ENCODE measurements at regions not wholly inside any gene's neighbourhood (a gene's known extent, or its start where the extent isn't known, plus 50 kb on each side); places are given as distances from the start of the nearest gene placed in this dataset.
"Not testable (repeated sequence)": the region's sequence is repeated elsewhere in the genome, so short reads cannot be mapped to it uniquely, and the experiment has no call there.

DNA sequence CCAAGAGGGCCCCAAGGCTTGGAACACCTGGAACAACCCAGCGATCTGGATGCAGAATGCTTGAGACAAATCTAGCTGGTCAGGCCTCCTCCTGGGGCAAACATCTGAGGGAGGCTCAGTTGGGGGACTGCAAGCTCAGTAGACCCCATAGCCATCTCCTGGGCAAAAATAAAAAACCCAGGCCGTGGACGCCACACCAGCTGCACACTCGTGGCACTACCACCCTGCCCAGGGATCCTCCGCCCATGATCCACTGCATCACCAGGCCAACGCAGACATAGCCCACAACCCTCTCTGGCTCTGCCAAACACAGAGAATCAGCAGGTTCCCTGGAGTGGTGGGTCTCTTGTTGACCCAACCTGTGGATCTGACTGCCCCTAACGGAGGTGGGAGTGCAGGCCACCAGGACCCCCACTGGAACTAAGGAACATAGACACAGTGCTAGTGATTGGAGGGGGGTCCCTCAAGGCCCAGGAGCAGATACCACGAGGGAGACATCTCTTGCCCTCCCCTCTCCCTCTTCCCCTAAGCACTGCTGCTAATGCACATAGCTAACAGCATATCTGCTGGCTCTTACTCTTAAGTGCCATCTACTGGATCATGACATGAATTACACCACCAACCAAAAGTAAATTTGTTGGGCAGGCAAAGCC lies 147.2 kb downstream of the CHD1L start:
- peak; percentile 52 for DNase-seq (ENCODE audit: low read depth)
- H3K4me3 ChIP-seq (ENCODE audit: low read length): no peak overlapping the region
- TF ChIP-seq, protein P1, sequence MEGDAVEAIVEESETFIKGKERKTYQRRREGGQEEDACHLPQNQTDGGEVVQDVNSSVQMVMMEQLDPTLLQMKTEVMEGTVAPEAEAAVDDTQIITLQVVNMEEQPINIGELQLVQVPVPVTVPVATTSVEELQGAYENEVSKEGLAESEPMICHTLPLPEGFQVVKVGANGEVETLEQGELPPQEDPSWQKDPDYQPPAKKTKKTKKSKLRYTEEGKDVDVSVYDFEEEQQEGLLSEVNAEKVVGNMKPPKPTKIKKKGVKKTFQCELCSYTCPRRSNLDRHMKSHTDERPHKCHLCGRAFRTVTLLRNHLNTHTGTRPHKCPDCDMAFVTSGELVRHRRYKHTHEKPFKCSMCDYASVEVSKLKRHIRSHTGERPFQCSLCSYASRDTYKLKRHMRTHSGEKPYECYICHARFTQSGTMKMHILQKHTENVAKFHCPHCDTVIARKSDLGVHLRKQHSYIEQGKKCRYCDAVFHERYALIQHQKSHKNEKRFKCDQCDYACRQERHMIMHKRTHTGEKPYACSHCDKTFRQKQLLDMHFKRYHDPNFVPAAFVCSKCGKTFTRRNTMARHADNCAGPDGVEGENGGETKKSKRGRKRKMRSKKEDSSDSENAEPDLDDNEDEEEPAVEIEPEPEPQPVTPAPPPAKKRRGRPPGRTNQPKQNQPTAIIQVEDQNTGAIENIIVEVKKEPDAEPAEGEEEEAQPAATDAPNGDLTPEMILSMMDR (IDR thresholded peaks at IDR 0.05; ENCODE audit: insufficient read depth, low read depth, low read length, missing control alignments): peak; percentile 80

DNA sequence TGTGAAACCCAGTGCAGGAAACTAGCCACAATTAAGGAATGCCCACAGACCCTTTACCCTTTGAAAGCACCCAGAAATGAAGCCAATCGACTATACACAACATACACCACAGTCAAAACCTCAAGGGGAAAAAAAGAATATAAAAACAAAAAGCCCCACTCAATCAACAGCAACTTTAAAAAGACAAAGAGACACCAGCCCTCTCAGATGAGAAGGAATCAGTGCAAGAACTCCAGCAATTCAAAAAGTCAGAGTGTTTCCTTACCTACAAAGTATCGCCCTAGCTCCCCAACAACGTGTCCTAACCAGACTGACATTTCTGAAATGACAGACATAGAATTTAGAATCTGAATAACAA lies 147.7 kb downstream of the CHD1L start:
- DNase-seq (ENCODE audit: low read depth): no peak
- TF ChIP-seq, protein P1 (IDR thresholded peaks at IDR 0.05; ENCODE audit: insufficient read depth, low read depth, low read length, missing control alignments): no peak

DNA sequence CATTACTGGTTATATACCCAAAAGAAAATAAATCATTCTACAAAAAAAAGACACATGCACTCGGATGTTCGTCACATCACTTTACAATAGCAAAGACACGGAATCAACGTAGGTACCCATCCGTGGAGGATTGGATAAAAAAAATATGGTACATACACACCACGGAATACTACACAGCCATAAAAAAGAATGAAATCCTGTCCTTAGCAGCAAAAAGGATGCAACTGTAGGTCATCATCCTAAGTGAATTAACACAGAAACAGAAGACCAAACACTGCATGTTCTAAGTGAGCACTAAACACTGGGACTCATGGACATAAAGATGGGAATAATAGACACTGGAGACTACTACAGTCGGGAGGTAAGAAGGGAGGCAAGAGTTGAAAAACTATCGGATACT lies 148.6 kb downstream of the CHD1L start:
- no peak overlapping the region for H3K4me3 ChIP-seq (ENCODE audit: low read length)
- no peak for DNase-seq (ENCODE audit: low read depth)
- TF ChIP-seq, protein P1 (IDR thresholded peaks at IDR 0.05; ENCODE audit: insufficient read depth, low read depth, low read length, missing control alignments): no peak

More for the DNA sequence above, 147.7 kb downstream of the CHD1L start:
- H3K4me3 ChIP-seq (ENCODE audit: low read length): no peak overlapping the region

DNA sequence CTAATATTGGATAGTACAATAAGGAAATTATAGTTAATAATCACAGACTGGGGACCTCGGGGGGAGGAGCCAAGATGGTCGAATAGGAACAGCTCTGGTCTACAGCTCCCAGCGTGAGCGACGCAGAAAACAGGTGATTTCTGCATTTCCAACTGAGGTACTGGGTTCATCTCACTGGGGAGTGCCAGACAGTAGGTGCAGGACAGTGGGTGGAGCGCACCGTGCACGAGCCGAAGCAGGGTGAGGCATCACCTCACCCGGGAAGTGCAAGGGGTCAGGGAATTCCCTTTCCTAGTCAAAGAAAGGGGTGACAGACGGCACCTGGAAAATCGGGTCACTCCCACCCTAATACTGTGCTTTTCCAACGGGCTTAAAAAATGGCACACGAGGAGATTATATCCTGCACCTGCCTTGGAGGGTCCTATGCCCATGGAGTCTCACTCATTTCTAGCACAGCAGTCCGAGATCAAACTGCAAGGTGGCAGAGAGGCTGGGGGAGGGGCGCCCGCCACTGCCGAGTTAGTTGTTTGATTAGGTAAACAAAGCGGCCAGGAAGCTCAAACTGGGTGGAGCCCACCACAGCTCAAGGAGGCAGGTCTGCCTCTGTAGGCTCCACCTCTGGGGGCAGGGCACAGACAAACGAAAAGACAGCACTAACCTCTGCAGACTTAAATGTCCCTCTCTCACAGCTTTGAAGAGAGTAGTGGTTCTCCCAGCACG lies 138.8 kb upstream of the BCL9 start:
- not testable (repeated sequence) for DNase-seq (ENCODE audit: low read depth)

DNA sequence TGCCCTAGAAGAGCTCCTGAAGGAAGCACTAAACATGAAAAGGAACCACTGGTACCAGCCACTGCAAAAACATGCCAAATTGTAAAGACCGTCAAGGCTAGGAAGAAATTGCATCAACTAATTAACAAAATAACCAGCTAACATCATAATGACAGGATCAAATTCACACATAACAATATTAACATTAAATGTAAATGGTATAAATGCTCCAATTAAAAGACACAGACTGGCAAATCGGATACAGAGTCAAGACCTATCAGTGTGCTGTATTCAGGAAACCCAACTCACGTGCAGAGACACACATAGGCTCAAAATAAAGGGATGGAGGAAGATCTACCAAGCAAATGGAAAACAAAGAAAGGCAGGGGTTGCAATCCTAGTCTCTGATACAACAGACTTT lies 137.0 kb upstream of the BCL9 start:
- H3K4me3 ChIP-seq (ENCODE audit: low read length); DNase-seq (ENCODE audit: low read depth): not testable (repeated sequence)

More for the DNA sequence above, 138.8 kb upstream of the BCL9 start:
- not testable (repeated sequence) for H3K4me3 ChIP-seq (ENCODE audit: low read length)

DNA sequence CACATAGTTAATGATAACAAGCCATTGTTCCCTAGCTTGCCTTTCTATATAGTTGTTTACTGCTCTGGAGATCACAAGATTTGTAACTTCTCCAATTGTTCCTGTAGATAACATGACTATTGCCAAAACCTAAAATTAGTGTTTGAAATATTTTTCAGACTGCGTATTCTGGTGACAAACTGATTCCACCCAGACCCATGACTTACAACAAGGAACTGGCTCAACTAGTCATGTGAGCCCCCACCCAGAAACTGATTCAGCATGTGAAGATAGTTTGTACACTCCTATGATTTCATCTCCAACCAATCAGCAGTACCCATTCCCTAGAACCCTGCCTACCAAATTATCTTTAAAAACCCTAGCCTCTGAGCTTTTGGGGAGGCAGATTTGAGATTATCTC lies 131.4 kb upstream of the BCL9 start:
- peak; percentile 18 for DNase-seq (ENCODE audit: low read depth)
- TF ChIP-seq, protein P1 (IDR thresholded peaks at IDR 0.05; ENCODE audit: insufficient read depth, low read depth, low read length, missing control alignments): no peak
- H3K4me3 ChIP-seq (ENCODE audit: low read length): no peak overlapping the region

DNA sequence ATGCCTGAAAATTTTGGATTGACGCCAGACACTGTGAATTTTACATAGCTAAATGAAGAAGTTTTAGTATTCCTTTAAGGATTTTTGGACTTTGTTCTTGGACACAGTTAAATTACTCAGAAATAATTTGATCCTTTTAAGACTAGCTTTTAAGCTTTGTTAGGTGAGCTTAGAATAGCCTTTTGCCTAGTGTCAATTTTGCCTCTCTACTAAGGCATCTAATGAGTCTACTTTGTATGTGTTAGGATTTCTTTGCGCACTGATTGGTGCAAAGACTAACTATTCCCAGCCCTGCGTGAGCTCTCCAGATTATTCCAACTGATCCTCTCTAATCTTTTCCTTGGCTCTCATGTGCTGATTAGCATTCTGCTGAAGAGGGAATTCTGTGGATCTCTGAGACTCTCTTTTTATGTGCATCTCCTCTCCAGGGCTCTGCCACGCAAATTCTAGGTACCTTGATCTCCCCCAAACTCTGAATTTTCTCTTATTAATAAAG lies 128.1 kb upstream of the BCL9 start:
- no peak overlapping the region for H3K4me3 ChIP-seq (ENCODE audit: low read length)
- TF ChIP-seq, protein P1 (IDR thresholded peaks at IDR 0.05; ENCODE audit: insufficient read depth, low read depth, low read length, missing control alignments): no peak
- DNase-seq (ENCODE audit: low read depth): no peak
